HT1080 (cell line): ENCODE measurements at regions not wholly inside any gene's neighbourhood (a gene's known extent, or its start where the extent isn't known, plus 50 kb on each side); places are given as distances from the start of the nearest gene placed in this dataset.
"Not testable (repeated sequence)": the region's sequence is repeated elsewhere in the genome, so short reads cannot be mapped to it uniquely, and the experiment has no call there.

Experiments
- DNase-seq: peaks from one replicate; pipeline ENCODE4 v3.0.0-alpha.2; 2015; ENCODE audit warnings: low read depth

DNA sequence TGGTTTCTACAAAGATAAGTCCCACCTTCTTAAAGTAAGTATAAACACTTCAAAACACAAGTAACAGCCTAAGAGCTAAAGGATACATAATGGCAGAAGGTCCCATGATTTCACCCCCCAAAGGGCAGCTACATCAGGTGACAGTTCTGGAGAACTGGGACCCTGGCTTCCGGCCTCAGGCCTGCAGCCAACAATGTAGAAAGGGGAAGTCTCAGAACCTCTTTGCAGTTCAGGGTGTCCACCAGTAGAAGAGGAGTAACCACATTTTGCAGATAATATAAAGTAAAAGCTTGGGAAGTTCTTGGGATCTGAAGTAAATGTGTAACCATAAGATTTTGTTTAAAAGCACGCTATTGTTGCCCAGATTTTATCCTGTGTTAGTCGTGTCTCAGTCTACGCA lies 267.4 kb upstream of the VLDLR start:
- DNase-seq = no peak

DNA sequence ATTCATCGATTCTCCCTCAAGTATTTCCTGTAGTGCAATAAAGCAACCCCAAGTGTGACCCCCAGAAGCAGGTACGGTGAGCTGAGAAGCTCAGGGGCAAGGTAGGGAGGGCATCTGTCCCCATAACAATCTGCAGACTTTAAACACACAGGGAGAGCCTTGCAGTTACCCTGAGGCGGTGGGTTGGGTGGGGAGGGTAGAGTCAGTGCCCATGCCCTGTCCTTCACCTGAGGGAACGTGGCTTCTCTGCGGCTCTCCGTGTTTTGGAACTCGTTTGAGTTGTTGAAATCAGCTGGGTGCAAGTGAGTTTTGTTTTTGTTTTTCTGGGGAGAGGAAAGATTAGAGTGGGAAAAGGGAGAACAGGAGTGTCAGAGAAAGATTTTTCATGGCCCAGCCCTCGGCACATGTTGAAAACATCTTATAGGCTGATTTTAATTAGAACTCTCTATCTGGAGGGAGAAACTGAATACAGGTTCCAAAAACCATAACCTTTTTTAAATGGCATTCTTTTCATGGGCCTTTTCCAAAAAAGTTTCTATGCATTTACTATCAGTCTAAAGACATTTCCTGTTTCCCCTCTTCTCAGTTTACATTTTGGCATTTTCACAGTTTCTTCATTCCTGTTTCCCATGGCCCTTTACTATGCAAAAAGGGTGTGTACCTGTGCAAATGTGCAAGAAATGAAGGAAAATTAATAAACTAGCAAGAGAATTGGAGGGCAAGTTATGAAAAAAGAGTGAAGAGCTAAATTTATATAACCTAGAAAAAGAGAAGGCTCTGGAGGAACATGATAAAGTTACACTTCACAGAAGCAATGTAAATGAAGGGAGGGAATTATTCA lies 266.5 kb upstream of the VLDLR start:
- DNase-seq = no peak

DNA sequence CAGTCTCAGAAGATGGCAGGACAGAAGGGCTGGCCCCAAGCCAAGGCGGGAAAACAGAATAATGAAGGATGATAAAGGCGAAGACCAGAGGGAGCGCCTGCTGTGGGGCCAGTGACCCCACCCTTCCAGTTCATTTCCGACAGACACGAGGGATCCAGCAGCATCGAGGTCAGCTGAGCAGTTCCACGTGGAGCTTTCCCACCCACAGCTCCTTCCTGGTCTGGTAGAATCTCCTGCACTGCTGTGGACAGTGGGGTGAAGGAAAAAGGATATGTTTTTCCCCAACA lies 265.9 kb upstream of the VLDLR start:
- no peak for DNase-seq

DNA sequence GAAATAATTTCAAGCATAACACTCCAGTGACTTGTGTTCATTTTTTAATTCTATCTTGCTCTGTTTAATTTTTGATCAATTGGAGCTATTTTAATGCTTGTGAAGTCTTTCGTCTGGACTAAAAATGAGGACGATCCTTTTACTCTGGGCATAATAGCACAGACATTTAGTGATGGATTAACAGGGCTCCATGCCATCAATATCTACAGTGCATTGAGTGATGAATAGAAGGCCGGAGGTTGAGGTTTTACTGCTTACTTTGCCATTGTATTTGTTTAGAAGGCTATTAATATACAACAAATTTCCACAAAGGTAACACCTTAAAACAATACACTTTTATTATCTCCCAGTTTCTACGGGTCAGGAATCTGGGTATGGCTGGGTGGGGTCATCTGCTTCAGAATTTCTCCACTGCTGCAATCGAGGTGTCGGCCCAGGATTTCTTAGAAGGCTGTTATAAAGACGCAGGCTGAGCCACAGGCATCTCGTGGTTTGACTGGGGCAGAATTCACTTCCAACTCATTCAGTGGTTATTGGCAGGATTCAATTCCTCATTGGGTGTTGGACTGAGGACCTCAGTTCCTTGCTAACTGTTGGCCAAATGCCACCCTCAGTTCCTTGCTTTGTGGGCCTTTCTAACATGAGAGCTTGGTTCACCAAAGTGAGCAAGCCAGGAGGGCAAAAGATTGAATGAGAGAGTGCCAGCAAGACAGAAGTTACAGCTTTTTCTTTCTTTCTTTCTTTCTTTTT lies 265.4 kb upstream of the VLDLR start:
- no peak for DNase-seq

DNA sequence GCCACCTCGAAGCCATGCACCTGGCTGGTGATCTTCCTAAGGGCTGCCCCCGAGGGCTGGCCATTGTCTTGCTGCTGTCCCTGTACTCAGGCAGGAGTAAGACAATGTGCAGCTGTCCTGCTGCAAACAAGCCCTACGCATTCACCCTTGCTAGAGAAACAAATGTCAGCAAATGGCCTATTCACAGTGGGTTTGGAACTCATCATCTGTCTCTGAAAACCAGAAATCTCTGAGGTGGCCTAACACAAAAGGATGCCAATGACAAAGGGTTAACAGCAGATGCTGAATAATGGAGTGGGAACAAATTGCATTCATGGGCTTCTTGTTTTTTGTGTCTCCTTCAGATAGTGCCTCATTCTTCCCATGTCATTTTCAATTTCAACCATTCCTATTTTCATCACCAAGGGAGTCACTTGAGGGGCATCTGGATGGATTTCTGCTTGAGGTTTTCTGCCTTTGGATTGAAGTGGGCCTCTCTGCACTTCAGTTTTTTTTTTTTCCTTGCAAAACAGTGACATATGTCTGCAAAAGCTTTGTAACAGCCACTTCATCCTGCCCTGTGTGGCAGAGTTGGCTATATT lies 261.6 kb upstream of the VLDLR start:
- no peak for DNase-seq

DNA sequence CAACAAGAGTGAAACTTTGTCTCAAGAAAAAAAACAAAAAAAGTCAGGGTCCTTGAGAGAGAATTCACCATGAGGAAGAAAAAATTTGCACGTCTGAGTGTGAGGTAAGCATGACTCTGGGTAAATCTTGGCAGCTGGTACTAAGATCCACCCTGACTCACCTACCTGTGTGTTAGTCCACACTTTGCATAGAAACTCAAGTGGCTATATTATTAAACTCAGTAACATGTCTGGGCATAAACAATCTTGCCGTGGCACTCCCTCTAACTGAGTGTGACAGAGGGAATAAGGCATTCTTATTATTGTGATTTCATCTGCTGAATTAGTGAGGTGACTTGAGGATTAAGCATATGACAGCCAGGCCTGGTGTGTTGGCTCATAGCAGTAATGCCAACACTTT lies 259.4 kb upstream of the VLDLR start:
- DNase-seq = peak; percentile 18

DNA sequence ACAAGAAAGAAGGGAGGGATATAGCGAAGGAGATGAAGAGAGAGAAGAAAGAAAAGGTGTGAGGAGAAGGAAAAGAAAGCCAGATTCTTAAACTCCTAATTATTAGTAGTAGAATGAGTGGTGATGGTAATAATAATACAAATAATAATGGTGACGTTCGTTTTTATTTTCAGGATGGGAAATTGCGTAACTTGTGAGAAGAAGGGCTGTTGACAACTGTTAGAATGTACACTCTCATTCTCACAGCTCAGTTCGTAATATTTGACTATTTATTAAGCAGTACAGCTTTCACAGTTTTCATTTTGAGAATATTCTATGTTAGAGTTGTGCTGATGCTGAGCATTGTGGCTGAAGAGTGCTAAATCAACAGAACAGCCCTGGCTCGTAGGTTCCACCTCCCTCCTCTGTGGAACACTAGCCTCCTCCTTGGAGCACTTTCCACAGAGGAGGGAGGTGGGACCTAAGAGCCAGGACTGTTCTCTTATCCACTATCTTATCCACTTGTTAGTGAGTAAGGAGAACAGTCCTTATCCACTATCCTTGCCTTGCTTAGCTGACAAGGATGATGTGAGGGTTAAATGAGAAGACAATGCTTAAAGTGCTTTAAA lies 258.3 kb upstream of the VLDLR start:
- no peak for DNase-seq

DNA sequence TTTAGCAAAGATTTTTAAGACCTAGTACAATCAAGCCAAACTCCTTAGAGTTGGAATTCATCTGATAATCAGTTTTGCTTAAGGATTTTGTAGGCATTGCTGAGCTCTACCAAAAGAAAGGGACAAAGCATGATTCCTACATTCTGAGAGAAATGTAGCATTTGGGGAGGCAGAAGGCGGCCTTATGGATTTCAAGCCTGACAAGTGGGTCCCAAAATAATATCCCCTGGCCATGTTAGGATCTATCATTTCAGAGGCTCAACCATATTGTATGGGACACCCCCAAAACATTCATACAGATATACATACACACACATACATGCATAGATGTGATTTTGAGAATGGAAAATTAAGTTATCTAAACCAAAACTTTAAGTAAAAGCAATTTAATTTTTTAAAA lies 257.8 kb upstream of the VLDLR start:
- no peak for DNase-seq

DNA sequence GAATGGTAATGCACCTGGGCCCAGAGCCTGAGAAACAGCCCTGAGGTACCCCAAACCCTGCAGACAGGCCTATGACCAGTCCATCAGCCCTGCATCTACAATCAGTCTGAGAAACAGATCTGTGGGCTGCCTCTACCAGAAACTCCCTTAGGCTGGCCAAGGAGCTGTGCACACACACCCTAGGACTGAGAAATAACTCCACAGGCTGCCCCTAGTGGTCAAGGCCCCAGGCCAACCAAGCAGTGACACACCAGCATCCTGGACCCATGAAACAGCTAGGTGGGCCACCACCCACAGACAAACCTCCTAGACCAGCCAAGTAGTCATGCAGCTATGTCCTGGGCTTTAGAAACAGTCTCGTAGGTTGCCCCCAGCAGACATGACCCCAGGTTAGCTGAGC lies 253.6 kb upstream of the VLDLR start:
- peak; percentile 15 for DNase-seq

DNA sequence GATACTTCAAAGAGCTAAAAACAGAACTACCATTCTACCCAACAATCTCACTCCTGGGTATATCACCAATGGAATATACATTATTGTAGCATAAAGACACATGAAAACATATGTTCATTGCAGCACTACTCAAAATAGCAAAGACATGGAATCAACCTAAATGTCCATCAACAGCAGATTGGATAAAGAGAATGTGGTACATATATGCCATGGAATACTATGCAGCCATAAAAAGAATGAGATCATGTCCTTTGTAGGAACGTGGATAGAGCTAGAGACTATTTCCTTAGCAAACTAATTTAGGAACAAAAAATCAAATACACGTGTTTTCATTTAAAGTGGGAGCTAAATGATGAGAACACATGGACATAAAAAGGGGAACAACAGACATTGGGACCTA lies 247.9 kb upstream of the VLDLR start:
- DNase-seq = no peak

DNA sequence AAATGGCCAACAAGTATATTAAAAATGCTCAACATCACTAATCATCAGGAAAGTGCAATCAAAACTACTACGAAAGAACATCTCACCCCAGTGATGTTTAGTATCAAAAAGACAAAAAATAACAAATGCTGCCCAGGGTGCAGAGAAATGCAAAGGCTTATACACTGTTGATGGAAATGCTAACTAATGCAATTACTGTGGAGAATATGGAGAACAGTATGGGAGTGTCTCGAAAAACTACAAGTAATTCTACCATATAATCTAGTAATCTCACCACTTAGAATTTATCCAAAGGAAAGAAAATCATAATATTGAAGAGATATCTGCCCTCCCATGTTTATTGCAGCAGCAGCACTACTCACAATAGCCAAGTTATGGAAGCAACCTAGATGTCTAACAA lies 246.5 kb upstream of the VLDLR start:
- DNase-seq = no peak

DNA sequence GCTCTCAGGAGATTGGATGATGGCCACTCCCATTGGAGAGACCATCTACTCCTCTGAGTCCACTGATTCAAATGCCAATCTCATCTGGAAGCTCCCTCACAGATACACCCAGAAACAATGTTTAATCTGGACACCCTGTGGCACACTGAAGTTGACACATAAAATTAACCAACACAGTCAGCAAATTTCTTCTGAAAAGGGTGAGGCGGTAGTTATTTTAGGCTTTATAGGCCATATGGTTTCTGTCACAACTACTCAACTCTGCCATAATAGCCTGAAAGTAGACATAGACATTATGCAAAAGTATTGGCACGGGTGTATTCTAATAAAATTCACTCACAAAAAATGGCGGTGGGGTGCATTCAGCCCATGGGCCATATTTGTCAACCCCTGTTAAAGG lies 244.5 kb upstream of the VLDLR start:
- DNase-seq = no peak

DNA sequence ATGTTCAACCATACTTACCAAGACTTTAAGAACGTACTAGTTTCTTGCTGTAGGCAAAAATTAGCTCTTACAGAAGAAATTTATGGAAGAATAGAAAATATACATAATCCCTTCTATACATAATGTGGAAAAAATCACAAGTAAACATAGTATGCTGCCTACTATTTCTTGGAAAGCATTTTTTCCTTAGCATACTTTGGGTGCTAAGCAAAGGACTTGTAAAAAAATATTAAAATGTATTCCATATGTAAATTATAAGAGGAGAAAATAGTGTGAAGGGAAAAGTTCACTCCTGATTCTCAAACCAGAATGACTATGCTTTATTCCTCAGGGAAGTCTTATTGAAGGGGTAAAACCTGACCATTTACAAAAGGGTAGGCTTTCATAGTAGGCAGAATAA lies 243.8 kb upstream of the VLDLR start:
- DNase-seq = no peak

DNA sequence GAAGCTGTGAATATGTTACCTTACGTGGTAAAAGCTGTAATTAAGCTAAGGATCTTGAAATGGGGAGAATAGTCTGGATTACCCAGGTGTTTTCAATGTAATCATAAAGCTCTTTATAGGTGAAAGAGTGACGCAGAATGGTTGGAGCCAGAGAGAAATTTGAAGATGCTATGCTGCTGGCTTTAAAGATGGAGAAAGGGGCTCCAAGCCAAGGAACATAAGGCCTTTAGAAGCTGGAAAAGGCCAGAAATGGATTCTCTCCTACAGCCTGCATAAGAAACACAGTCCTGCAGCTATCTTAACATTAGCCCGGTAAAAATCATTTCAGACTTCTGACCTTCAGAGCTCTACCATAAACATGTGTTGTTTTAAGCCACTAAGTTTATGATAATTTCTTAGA lies 243.3 kb upstream of the VLDLR start:
- no peak for DNase-seq

DNA sequence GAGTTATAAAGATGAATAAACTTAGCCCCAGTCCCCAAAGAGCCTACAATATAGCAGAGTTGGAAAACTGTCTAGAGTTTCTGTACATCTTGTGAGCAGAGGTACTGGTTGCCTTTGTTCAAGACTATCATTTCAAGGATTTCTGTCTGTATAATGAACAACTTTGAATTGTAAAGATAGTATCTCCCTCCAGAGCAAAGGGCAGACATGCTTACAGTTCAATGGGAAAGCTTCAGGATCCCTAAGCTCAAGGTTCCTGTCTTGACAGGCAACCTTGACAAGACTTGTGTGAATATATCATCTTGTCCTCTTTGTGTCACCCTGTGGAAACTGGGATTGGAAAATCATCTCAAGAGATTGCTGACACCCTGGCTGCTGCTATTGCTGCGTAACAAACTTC lies 242.8 kb upstream of the VLDLR start:
- DNase-seq = no peak

DNA sequence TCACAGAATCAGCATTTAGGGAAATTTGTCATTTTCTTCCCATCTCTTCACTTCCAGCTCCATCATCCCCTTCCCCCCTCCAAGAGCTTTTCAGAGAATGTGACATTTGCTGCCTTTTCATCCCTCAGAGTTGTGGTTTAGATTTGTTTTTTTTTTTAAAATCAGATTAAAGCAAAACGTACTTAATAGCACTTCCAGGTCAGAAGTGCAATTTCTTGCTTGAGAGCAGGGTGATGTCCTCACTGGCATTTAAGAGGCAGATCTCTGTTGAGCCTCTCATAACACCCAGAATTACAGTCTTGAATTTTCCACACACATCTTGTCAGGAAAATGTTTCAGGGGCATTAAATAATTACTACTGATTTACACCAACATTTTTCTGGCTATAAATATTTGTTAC lies 236.8 kb upstream of the VLDLR start:
- DNase-seq = no peak

DNA sequence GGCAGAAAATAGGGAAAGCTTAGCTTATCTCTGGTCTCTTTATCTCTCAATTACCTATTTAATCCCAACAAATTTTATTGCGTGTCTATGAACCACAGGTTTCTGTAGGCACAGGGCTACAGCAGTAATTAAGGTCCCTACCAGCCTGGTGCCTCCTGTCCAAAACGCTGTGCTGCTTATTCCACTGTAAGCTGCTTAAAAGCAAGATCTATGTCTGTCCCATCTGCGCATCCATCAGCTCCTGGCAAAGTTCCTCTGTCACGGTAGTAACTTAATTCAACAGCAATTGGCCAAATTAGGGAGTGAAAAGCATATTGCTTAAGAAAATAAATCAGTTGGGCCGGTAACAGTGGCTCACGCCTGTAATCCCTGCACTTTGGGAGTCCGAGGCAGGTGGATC lies 235.8 kb upstream of the VLDLR start:
- DNase-seq = no peak

DNA sequence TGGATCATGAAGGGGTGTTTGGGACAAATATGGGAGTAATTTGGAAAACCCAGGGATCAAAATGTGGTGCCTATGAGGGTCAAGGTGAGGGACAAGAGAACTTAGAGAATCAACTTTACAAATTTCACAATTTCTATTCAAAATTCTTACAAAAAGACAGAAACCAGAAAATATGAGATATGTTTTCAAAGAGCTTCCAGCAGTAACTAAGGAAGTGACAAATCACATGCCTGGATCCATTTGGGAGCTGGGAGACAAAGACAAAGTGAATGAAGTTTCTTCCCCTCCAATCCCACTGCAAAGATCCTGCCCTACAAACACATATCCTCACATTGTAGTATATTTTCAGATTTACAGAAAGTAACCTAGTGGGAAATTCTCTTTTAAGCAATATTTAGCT lies 235.0 kb upstream of the VLDLR start:
- DNase-seq = no peak

DNA sequence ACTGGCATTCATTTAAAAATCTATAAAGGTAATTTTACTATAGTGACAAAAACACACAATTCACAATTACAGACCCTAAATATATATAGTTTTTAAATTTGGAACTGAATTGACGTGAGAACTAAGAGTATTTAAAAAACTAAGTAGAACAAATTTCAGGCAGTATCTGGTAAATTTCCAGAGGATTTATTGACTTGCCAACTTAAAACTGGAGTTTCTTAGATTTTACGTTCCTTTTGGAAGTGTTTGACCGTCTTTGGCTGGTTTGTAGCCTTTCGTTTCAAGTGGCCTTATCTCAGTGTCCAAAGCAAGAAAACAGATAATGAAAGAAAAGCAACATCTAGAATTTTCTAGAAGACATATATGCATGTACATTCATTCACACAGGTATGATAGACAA lies 234.4 kb upstream of the VLDLR start:
- no peak for DNase-seq

DNA sequence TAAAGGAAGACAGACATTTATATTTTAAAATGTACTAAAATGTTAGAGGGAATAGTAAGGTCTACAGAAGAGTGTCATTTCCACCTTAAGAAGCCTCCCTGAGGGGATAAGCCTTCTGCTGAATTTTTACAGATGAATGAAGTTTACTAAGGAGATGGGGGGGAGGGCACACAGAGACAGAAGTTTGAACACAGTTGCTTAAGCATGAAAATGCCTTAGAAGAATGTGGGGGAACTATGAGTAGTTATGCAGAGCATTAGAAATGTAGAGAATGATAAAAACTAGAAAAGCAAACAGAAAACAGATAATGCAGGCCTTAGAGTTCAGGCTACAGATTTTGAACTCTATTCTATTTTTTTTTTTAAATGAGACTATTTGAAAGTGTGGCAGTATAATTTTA lies 232.2 kb upstream of the VLDLR start:
- no peak for DNase-seq

DNA sequence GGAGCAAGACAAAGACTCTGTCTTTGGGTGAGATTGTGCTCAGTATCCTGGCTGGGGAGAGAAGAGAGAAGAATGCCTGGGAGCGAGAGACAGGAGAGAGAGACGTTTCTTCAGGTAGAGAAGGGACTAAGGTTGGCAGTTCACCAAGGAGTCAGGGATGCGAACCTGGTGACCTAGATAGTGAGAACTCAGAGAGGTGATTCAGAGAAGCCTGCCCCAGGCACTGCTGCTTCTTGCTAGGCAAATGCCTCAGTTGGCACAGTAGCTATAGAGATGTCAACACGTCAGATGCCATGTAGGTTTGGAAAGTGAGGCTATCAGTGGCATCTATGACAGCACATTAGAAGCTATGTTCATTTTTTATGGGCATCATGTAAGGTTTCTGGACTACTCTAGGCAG lies 231.6 kb upstream of the VLDLR start:
- no peak for DNase-seq

DNA sequence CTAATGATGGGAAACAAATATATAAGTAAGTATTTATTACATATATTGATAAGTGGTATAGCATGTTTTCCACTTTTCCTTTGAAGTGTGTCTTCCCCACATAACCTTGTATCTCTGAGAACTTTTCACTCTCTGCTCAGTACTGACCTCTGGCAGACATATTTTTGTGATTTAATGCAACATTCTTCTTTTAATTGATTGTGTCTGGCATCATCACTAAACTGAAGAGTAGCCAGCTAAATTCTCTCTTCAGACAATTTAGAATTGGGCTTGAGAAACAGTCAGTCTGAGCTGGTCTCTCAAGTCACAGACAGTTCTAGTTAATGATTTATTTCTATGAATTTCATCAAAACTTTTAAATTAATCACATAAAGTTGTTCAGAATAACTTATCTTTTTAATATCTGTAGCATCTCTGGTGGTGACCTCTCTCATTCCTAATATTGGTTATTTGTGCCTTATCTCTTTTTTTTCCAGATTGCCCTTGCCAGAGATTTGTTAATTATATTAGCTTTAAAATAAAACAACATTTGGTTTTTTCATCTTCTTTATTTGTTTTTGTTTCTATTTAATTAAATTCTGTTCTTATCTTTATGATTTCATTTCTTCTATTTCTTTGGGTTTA lies 230.0 kb upstream of the VLDLR start:
- DNase-seq = not testable (repeated sequence)
